ENCODE measurements at regions not wholly inside any gene's neighbourhood (a gene's known extent, or its start where the extent isn't known, plus 50 kb on each side); places are given as distances from the start of the nearest gene placed in this dataset.

DNA sequence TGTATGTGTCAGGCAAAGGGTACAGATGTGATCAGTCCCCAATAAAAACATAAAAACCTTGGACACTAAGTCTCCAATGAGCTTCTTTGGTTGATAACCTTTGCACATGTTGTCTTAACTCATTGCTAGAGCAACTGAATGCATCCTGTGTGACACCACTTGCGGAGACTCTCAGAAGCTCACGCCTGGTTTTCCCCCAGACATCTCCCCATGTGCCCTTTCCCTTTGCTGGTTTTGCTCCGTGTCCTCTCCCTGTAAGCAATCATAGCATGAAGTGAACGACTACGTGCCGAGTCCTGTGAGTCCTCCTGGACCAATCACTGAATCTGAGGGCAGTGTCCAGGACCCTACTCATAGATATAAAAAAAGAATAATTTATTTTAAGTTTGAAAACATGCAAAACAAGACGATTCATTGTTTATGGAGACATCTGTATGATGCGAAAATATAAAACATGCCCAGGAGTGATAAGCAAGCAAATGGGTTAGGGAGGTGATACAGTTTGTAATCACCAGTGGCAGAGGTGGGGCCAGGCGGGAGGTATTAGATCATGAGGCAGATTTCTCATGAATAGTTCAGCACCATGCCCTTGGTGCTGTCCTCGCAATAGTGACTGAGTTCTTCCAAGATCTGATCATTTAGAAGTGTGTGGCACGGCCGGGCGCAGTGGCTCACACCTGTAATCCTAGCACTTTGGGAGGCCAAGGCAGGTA, 115.5 kb downstream of the MED10 start:
- TF ChIP-seq, protein P1, sequence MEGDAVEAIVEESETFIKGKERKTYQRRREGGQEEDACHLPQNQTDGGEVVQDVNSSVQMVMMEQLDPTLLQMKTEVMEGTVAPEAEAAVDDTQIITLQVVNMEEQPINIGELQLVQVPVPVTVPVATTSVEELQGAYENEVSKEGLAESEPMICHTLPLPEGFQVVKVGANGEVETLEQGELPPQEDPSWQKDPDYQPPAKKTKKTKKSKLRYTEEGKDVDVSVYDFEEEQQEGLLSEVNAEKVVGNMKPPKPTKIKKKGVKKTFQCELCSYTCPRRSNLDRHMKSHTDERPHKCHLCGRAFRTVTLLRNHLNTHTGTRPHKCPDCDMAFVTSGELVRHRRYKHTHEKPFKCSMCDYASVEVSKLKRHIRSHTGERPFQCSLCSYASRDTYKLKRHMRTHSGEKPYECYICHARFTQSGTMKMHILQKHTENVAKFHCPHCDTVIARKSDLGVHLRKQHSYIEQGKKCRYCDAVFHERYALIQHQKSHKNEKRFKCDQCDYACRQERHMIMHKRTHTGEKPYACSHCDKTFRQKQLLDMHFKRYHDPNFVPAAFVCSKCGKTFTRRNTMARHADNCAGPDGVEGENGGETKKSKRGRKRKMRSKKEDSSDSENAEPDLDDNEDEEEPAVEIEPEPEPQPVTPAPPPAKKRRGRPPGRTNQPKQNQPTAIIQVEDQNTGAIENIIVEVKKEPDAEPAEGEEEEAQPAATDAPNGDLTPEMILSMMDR (IDR thresholded peaks at IDR 0.05; ENCODE audit: low read length): no peak
- no peak for TF ChIP-seq EZH2 (optimal IDR thresholded peaks at IDR 0.05; ENCODE audit: low read depth, low read length)

Data from MM.1S (cell line).